T-helper 1 cell treated with Interleukin-12 subunit alpha and Interleukin-12 subunit beta and Interleukin-4 antibody, amounts not matched to agents 30 μg/mL and 1 μg/mL, for 36 hours (primary cell): ENCODE measurements at regions not wholly inside any gene's neighbourhood (a gene's known extent, or its start where the extent isn't known, plus 50 kb on each side); places are given as distances from the start of the nearest gene placed in this dataset.
"Not testable (repeated sequence)": the region's sequence is repeated elsewhere in the genome, so short reads cannot be mapped to it uniquely, and the experiment has no call there.

Source experiments
- H3K27ac Mint-ChIP-seq: one replicate; pipeline ENCODE4 v1.8.0; 2021; ENCODE audit warnings: mild to moderate bottlenecking, mixed read lengths
- H3K27me3 Mint-ChIP-seq: one replicate; pipeline ENCODE4 v1.8.0; 2021; ENCODE audit warnings: low read depth, mixed read lengths
- H3K36me3 Mint-ChIP-seq: one replicate; pipeline ENCODE4 v1.8.0; 2021; ENCODE audit warnings: low read depth, mixed read lengths
- H3K4me1 Mint-ChIP-seq: one replicate; pipeline ENCODE4 v1.8.0; 2021; ENCODE audit warnings: low read depth, mixed read lengths
- H3K4me3 Mint-ChIP-seq: one replicate; pipeline ENCODE4 v1.8.0; 2021; ENCODE audit warnings: mild to moderate bottlenecking, moderate library complexity, mixed read lengths
- H3K9me3 Mint-ChIP-seq: one replicate; pipeline ENCODE4 v1.8.0; 2021; ENCODE audit warnings: mixed read lengths

- no peak overlapping the region for H3K4me3 Mint-ChIP-seq
- H3K27ac Mint-ChIP-seq: no peak overlapping the region
- H3K9me3 Mint-ChIP-seq: no peaks in the 10 kb centered on the region
- H3K4me1 Mint-ChIP-seq: peaks cover 10% of the 10 kb centered on the region
- no peaks in the 10 kb centered on the region for H3K27me3 Mint-ChIP-seq
- peaks cover 16% of the 10 kb centered on the region for H3K36me3 Mint-ChIP-seq
Measured at GRCh38 chr19:7400815-7401214, 52.1 kb downstream of the ARHGEF18 start.

GRCh38 chr19:7401694-7402093 lies 53.0 kb downstream of the ARHGEF18 start:
- peaks cover 3% of the 10 kb centered on the region for H3K4me1 Mint-ChIP-seq
- peaks cover 16% of the 10 kb centered on the region for H3K36me3 Mint-ChIP-seq
- no peaks in the 10 kb centered on the region for H3K27me3 Mint-ChIP-seq
- H3K4me3 Mint-ChIP-seq: no peak overlapping the region
- H3K27ac Mint-ChIP-seq: no peak overlapping the region
- no peaks in the 10 kb centered on the region for H3K9me3 Mint-ChIP-seq

- not testable (repeated sequence) for H3K27ac Mint-ChIP-seq, H3K4me3 Mint-ChIP-seq, H3K4me1 Mint-ChIP-seq, H3K27me3 Mint-ChIP-seq, H3K9me3 Mint-ChIP-seq
- peaks cover 14% of the 10 kb centered on the region for H3K36me3 Mint-ChIP-seq
Measured at GRCh38 chr19:7405482-7405881, 56.7 kb downstream of the ARHGEF18 start.

- H3K27ac Mint-ChIP-seq: no peak overlapping the region
- peaks cover 7% of the 10 kb centered on the region for H3K4me1 Mint-ChIP-seq
- no peak overlapping the region for H3K4me3 Mint-ChIP-seq
- H3K36me3 Mint-ChIP-seq: peaks cover 15% of the 10 kb centered on the region
- H3K9me3 Mint-ChIP-seq: no peaks in the 10 kb centered on the region
- no peaks in the 10 kb centered on the region for H3K27me3 Mint-ChIP-seq
Measured at GRCh38 chr19:7408251-7408650, 59.5 kb downstream of the ARHGEF18 start.

- H3K36me3 Mint-ChIP-seq: peaks cover 17% of the 10 kb centered on the region
- H3K9me3 Mint-ChIP-seq: no peaks in the 10 kb centered on the region
- no peak overlapping the region for H3K4me3 Mint-ChIP-seq
- peaks cover 7% of the 10 kb centered on the region for H3K4me1 Mint-ChIP-seq
- no peaks in the 10 kb centered on the region for H3K27me3 Mint-ChIP-seq
- no peak overlapping the region for H3K27ac Mint-ChIP-seq
Measured at GRCh38 chr19:7410946-7411345, 62.2 kb downstream of the ARHGEF18 start.

GRCh38 chr19:7413629-7414028 lies 64.9 kb downstream of the ARHGEF18 start:
- Mint-ChIP-seq H3K27ac (no peak overlapping the region), H3K36me3 (peaks cover 19% of the 10 kb centered on the region), H3K4me1 (peaks cover 4% of the 10 kb centered on the region), H3K9me3 (no peaks in the 10 kb centered on the region), H3K4me3 (no peak overlapping the region), H3K27me3 (no peaks in the 10 kb centered on the region)

GRCh38 chr19:7415163-7415856 lies 66.6 kb downstream of the ARHGEF18 start:
- no peak overlapping the region for H3K27ac Mint-ChIP-seq
- H3K27me3 Mint-ChIP-seq: no peaks in the 10 kb centered on the region
- no peak overlapping the region for H3K4me3 Mint-ChIP-seq
- H3K4me1 Mint-ChIP-seq: peaks cover 3% of the 10 kb centered on the region
- H3K36me3 Mint-ChIP-seq: peaks cover 20% of the 10 kb centered on the region
- no peaks in the 10 kb centered on the region for H3K9me3 Mint-ChIP-seq

GRCh38 chr19:7415857-7416371 lies 67.2 kb downstream of the ARHGEF18 start:
- H3K36me3 Mint-ChIP-seq: peaks cover 20% of the 10 kb centered on the region
- H3K4me1 Mint-ChIP-seq: peaks cover 3% of the 10 kb centered on the region
- no peaks in the 10 kb centered on the region for H3K27me3 Mint-ChIP-seq
- no peak overlapping the region for H3K4me3 Mint-ChIP-seq
- no peak overlapping the region for H3K27ac Mint-ChIP-seq
- no peaks in the 10 kb centered on the region for H3K9me3 Mint-ChIP-seq

- peak overlapping the region; percentile 11 for H3K27ac Mint-ChIP-seq
- H3K9me3 Mint-ChIP-seq: no peaks in the 10 kb centered on the region
- no peaks in the 10 kb centered on the region for H3K27me3 Mint-ChIP-seq
- H3K4me1 Mint-ChIP-seq: peaks cover 5% of the 10 kb centered on the region
- peaks cover 21% of the 10 kb centered on the region for H3K36me3 Mint-ChIP-seq
- no peak overlapping the region for H3K4me3 Mint-ChIP-seq
Measured at GRCh38 chr19:7417671-7418324, 69.1 kb downstream of the ARHGEF18 start.

- Mint-ChIP-seq H3K27me3 (no peaks in the 10 kb centered on the region), H3K4me1 (peaks cover 3% of the 10 kb centered on the region), H3K27ac (no peak overlapping the region), H3K4me3 (no peak overlapping the region), H3K9me3 (no peaks in the 10 kb centered on the region), H3K36me3 (peaks cover 26% of the 10 kb centered on the region)
Measured at GRCh38 chr19:7418596-7418995, 69.9 kb downstream of the ARHGEF18 start.

- Mint-ChIP-seq H3K9me3 (no peaks in the 10 kb centered on the region), H3K36me3 (peaks cover 27% of the 10 kb centered on the region), H3K4me3 (no peak overlapping the region), H3K27ac (no peak overlapping the region), H3K27me3 (no peaks in the 10 kb centered on the region), H3K4me1 (peaks cover 3% of the 10 kb centered on the region)
Measured at GRCh38 chr19:7419153-7419552, 69.7 kb downstream of the PEX11G start.

GRCh38 chr19:7419777-7420439 lies 68.9 kb downstream of the PEX11G start:
- H3K27me3 Mint-ChIP-seq: no peaks in the 10 kb centered on the region
- no peak overlapping the region for H3K27ac Mint-ChIP-seq
- peaks cover 27% of the 10 kb centered on the region for H3K36me3 Mint-ChIP-seq
- H3K4me1 Mint-ChIP-seq: peaks cover 3% of the 10 kb centered on the region
- no peak overlapping the region for H3K4me3 Mint-ChIP-seq
- no peaks in the 10 kb centered on the region for H3K9me3 Mint-ChIP-seq

- Mint-ChIP-seq H3K4me3 (no peak overlapping the region), H3K27me3 (no peaks in the 10 kb centered on the region), H3K27ac (no peak overlapping the region), H3K36me3 (peaks cover 22% of the 10 kb centered on the region), H3K9me3 (no peaks in the 10 kb centered on the region), H3K4me1 (peaks cover 5% of the 10 kb centered on the region)
Measured at GRCh38 chr19:7421941-7422744, 66.7 kb downstream of the PEX11G start.
